Pulmonary artery endothelial cell (primary cell): ENCODE measurements at regions not wholly inside any gene's neighbourhood (a gene's known extent, or its start where the extent isn't known, plus 50 kb on each side); places are given as distances from the start of the nearest gene placed in this dataset.

Source experiments
- DNase-seq: peaks from one replicate; pipeline ENCODE4 v3.0.0-alpha.2; 2011; ENCODE audit warnings: low read depth, low spot score

DNA sequence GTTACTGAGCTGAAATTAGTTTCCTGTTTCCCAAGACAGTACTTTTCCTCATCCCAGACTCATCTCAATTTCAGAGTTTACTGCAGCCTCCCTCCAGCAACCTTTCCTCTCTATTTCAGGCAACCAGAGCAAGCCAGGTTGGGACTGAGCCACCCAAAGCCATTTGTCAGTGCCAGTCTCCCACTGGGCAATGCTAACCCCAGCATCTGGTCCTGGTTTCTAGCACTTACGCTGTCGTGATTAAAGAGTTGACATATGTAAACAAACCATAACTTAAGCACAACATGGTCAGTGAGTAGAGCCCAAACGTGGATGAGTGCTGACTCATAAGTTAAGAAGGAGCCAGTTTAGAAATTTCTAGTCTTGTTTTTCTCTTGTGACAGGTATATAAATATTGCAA, 119.6 kb upstream of the BLID start:
- DNase-seq: no peak

DNA sequence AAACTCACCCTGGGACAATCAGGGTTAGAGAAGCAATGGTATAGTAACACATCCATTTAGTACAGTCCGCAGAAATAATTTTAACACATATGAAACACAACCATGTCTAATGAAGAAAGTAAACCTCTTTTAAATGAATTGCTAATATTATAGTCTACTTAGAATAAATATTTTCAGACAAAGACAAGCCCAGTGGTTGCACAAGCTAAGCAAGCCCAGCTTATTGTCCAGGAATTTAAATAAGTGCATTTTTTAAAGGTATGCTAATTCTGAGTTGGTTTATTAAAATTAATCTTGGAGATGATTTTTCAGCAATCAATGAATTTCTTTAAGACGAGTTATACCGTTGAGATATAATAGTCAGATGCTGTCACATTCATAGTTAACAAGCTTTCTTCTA, 118.8 kb upstream of the BLID start:
- DNase-seq: no peak

DNA sequence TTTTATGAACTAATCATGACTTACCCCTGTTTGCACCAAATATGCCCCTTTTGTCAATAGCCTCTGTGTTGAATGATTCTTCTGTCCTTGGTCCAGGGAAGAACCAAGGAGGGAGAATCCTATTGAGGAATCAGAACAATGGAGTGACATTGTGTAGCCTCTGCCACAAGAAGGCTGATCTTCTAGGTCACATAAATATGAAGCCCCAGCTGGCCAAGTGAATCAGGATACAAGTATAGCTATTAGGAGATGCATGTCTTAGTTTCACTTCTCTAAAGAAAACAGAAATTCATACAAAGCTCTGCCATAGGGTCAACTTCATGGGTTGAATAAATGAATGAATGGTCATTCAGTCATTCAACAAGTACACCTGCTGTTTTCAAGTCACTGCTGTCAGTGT, 118.2 kb upstream of the BLID start:
- DNase-seq: no peak

DNA sequence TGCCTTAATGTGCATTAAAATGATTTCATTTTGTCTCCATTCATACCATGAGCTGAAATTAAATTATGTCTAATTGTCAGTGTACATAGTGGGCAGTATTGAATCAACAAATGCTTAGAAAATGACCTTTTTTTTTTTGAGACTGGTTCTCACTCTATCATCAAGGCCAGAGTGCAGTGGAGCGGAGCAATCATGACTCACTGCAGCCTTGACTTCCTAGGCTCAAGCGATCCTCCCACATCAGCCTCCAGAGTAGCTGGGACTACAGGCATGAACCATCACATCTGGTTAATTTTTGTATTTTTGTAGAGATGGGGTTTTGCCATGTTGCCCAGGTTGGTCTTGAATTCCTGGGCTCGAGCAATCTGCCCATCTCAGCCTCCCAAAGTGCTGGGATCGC, 117.0 kb upstream of the BLID start:
- DNase-seq: no peak

DNA sequence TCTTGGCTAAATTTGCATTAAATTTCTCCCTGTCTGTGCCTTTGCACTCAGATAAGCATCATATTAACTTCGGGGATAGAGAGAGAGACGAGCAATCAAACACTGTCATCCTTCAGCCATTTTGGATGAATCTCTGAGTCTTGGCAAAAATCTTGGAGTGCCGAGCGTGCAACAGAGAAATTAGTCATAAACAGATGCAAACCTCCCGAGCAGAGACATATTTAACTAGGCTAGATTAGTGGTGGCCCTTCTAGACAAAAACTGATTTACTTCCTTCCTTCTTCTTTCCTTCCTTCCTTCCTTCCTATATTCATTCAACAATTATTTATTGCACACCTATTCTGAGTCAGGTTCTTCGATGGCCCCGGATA, 114.4 kb upstream of the BLID start:
- no peak for DNase-seq

DNA sequence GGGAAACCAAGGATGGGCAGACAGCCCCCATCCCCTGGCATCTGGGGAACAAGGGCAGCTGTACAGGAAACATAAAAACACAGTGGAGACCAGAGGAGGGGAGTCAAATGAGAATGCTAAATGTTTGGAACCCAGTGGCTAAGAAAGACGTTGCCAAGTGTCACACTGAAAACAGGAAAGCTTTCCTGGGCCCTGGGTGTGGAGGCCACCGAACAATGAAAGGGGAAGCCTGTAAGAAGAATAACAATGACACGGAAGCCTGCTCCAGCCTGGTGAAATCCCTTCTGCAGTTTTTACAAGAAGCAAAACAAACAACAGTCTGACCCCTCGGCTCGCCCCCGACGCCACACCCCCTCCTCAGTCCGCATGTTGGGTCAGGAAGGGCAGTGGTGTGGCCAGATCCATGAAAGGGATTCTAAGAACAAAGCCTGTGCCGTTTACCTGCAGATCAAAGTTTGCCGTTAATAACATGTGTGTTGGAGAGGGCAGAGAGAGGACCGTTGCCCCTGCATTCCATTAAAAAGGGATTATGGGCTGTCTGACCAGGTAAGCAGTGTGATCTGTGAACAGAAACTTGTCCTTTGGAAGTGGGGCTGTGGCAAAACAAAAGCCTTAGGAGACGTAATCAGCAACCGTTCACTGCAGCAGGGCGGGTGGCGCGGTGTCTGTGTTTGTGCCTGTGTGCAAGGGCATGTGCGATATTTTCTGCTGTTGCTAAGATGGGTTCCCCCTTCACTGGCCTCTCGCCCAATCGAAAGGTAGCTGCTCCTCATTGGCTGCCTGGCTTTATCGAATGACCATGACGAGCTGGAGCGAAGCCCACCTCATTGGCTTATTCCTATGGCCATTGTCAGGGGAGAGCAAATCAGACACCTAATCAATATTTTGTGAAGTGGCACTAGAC, 113.7 kb upstream of the BLID start:
- peak; percentile 82 for DNase-seq

DNA sequence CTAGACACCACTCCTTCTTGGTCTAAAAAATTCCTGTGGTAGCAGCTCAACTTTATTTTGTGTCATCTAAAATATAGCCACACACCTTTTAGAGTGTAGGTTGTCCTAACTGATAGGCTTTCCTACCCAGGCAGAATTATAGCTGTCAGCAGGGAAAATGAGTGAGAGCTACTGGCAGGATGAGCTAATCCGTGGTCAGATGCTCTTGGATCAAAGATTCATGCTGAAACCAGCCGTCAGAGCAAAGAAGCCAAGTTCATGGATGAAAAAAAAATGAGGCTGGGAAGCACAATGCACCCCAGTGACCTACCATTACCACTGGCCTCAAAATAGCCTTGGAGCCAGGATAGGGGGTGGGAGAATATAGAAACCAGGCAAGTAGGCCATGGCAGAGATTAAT, 113.1 kb upstream of the BLID start:
- peak; percentile 51 for DNase-seq

DNA sequence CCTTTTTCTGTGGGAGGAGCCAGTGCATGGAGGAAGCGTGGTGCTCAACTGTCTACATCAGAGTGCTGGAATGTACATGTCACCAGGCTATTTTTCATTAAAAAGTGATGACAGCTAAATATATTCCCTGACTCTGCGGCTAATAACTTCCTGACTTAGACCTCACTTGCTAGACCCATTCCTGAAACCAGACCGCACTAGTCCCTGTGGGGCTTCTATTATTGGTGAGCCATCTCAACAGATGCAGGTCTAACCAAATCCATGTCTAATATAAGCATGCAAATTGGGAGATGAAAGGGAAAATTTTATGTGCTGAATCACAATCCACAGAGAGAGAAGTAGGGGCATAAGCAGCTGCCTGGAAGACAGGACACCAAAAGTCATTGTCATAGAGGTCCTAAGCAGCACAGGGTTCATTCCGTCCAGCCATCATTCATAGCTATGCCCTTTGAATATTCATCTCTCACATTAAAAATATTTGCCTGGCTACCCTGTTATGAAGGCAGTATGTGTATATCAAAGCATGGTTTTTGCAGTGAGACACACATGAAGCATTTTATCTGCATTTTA, 110.9 kb upstream of the BLID start:
- DNase-seq: no peak

DNA sequence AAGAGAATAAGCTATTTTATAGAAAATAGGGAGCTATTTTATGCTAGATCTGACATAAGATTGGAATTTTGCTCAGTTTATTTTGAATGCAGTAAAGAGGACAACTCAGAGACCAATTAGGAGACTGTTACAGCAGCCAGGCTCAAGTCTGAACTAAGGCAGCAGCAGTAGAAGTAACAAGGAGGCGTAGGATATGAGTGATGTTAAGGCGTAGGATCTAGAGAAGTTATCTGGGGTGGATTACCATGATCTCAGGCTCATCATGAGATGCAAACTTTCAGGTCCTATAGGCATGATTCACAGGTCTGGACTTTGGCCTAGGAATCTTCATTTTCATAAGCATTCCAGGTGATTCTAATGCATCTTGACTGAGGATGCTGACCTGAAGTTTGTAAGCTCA, 108.9 kb upstream of the BLID start:
- no peak for DNase-seq

DNA sequence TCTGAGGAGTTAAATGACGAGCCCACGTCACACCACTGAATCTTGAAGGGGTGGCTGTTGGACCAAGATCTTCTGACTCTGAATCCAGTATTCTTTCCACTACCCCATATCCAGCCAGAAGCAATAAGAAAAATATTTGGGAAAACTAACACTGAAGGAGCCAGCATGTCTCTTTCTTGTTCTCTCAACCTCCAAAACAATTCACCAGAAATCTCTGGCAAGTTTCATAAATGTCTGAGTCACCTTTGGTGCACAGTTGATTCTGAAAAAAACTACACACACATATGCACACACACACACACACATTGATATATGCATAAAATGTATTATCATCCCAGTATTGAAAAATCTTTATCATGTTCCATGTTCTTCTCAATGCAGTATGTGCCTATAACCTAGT, 104.3 kb upstream of the BLID start:
- no peak for DNase-seq

DNA sequence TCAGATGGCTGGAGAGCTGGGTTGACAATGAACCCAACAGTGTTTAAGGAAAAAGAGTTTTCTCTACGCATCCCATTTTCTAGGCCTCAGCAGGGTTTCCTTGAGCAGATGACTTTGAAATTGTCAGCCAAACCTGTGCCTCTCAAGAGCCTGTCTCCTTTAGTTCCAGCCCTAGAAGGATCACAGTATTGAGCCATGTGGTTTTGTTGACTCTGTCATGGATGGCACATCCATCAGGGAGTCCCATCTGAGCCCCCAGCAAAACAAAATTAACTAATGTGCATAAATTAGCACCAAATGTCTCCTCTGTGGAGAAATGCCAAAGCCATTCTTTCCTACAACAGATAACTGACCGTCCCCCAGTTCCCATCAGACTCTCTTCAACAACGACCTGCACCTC, 103.8 kb upstream of the BLID start:
- no peak for DNase-seq

DNA sequence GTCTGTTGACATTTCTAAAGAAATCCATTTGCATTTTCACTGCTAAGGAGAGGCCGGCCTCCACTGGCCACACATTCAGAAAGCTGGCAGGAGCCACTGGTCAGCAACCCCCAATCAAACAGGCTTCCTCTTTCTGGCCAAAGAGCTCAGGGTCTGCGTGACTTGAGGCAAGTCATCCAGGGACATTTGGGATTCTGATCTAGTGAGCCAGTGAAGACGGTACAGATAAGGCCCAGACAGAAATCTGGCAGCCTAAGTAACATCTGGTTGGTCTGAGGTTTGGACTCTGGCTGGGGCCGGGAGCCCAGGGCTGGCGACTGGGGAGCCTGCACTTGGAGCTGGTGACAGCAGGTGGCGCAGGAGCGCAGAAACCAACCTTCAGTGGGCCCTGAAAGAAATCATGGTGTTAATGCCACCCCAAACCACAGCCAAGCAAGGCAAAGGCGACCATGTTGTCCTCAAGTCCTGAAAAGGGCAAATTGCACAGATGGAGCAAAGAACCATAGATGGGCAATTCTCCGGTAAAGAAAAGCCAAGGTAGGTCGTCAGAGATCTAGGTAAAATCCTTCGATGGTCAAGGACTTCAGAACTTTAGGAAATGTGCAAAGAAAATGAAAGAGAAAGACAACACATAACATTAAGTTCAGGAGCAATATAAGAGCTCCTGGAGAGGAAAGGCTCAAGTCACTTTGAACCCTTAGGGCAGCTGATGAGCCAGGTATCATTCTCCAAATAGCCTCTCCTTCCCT, 99.4 kb upstream of the BLID start:
- DNase-seq: no peak

DNA sequence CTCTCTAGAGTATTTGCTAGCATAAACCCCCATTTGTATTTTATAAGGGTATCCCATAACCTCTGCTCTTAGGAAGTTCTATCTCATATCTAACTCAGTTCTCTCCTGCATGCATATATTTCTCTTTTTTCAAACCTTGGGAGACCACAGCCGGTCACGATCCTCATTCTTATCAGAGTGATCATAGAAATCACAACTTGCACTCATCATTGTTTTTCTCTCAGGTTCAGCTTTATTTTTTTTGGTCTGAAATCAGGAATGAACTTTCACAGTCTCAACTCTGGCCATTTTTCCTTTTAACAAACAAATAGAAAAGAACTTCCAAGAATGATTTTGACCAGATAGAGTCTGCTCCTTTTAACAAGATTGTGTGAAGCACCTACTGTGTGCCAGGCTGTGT, 98.6 kb upstream of the BLID start:
- DNase-seq: no peak

DNA sequence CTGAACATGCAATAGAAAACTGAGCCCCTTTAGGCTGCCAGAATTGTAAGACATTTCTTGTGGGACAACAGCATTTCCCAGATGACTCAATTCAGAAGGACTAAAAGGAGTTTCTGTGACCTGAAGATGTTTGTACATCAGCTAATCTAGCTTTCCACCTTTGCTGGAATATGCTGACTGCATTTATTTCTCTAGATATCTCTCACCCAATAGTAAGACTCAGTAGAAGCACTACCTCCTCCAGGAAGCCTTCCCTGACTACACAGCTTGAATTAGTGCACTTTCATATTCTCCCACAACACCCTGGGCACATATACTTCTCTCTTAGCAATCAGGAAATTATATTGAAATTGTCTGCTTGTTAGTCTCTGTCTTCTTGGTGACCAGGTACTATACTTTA, 98.1 kb upstream of the BLID start:
- no peak for DNase-seq

DNA sequence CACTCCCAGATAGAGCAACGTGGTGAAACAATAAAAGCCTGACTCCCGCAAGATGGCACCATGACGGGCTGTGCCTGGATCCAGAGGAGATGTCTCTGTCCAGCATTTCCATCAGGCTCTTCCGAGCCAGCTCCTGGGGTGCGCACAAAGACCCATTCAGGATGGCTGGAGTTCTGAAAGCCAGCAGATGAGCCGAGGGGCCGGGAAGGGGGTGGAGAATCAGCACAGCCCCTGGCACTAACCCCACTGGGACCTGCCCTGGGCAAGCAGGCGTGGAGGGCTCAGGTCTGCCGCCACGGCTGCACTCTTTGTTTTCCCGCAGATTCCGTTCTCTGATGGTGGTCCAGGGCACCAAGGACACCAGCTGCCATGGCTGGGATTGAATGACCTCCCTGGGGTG, 97.2 kb upstream of the BLID start:
- no peak for DNase-seq

DNA sequence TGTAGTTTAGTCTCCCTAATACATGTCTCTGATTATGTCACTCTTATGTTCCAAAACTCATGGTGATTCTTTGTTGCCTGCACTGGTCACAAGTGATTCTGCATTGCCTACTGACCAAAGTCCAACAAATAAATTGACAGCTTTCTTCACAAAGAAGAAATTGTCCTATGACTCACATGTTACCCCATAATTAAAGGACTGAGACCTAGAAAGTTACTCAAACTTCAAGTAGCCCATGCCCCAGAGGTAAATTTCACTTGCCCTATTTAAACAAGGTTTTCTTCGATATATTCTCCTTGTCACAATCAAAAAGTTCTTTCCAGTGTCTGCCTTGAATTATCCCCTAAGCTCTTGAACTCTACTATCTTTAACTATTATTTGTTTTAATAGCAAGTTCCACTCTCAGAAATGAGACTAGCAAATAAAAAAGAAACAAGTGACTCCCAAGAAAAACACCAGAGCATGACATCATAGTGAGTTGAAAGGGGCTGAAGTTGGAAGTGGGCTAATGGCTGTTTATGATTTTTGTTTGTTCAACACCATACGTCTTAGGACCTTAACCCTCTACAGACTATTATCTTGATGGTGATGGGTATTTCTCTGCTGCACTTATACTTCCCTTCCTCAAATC, 94.5 kb upstream of the BLID start:
- no peak for DNase-seq

DNA sequence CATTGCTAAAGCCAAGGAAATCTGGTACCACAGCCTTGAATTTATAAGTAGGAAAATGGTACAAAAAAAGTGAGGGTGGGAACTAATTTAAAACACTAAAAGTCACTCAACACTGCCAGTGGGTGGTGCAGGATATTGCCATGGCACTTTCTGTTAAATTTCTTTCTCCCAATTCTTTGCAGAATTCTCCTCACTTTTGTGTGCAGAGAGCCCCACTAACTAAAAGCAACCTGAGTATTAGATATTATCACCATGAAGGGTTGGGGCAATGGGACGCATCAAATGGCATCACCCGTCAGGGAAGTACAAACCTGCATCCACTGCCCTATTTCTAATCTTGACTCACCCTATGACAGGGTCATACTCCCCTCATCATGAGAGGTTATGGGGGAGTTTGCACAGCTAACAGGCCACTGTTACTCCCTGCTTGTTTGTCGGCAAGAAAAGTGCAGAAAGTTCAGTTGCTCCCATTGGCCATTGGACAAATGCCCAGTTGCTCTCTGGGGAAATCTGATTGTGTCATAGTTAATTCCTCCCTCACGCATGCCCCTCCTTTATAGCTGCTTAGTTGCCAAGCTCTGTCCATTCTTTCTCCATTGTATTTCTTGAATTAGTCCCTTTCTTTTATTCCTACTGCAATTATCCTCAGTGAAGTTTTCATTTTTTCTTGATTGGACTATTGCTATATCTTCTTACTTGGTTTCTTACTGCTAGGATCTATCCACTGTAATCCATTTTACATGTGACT, 93.8 kb upstream of the BLID start:
- no peak for DNase-seq

DNA sequence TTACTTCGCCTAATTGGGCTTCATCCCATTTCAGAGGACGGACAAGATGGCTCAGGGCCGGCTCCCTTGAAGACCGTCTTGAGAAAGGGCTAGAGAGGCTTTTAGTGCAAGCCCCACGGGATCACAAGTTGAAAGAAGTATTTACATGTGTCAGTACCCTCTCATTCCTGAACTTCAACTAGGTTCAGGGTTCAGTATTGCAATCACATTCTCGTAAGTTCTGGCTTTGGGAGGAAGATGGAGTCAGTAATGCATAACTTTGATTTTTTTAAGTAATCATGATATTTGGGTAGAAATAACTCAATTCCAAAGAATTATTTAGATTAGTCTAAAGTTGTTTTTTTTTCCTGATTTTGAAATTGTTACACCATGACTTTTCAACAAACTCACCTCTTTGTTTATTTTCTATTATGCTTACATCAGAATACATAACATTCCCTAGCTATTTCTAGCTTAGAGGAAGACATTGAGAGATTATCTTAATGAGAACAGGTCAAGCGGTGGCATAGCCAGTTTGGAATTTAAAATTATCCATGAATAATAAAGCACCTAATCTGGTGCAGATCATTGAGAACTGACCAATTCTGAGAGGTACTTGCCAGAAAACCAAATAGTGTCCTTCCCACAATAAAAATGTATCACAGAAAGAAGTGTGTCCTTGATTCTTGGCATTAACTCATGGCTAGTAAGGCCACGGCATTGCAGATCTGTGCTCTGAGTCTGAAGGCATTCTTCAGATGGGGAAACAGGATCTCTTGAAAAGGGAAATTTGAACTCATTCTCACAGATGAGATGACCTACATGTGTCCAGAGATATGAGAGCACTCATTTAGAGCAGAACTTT, 92.1 kb upstream of the BLID start:
- no peak for DNase-seq

DNA sequence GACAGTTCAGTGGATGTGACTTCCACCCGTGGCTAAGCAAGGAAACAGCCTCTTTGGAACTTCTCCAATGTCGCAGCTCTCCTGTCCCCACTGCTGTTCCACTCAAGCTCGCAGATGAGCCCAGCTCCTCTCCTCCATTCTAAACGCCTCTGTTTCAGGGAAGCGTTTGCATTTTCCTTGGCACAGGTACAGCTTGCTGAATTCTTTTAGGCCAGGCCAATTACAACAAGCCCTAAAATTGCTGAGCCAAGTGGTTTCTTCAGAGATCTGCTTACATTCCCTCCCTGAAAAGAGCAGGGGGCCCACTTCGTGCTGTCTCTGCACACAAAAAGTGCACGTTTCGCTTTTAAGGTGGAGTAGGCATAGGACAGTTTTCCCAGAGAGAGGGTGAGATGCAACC, 91.5 kb upstream of the BLID start:
- DNase-seq: no peak

DNA sequence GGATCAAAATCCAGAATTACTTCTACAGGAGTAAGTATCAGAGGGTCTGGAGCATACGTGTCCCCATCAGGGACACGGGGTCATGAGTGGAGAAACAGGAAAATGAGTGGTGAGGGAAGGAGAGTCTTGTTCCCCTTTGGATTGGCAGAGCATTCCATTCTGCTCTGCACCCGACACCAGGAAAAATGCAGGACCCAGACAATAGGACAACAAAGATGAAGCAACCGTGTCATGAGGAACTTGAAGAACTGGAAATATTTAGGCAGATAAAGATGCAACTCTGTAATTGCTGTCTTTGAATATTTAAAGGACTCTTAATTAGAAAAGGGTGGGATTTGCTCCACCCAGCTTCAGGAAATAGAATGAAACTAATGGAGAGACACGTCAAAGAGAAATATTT, 89.0 kb upstream of the BLID start:
- no peak for DNase-seq

DNA sequence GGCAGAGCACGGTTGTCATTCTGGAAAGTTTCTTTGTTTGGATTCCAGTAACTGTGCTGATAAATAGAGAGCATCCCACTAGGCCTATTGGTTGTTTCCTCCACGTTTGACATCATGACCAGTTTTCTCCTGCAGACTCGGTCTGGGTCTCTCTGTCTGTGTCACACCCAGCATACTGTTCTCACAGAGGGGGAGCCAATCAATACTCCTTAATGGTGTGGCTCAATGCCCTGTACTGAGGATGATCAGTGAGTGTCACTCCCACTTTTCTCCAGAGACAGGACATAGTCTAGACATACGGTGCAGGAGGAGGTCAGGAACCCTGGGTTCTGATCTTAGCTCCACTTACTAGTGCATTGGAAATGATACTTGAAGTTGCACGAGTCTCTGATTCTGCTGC, 88.2 kb upstream of the BLID start:
- DNase-seq: no peak
